Breast epithelium (tissue), 3 donors: ENCODE measurements at regions not wholly inside any gene's neighbourhood (a gene's known extent, or its start where the extent isn't known, plus 50 kb on each side); places are given as distances from the start of the nearest gene placed in this dataset.

Source experiments
- CTCF ChIP-seq, 3 donors: fragments of 450-650 bp; IDR thresholded peaks; one replicate each; pipeline ENCODE4 v1.5.1; 2016 to 2017; ENCODE audit warnings: antibody characterized with exemption in 3 of 3, mild to moderate bottlenecking in 3 of 3, moderate library complexity in 3 of 3
- POLR2A ChIP-seq: fragments of 450-650 bp; IDR thresholded peaks from one replicate; pipeline ENCODE4 v1.6.1; 2016; ENCODE audit warnings: antibody characterized with exemption, mild to moderate bottlenecking, moderate library complexity
- POLR2AphosphoS5 ChIP-seq, 3 donors: sonication (generic); formaldehyde crosslinking; IDR thresholded peaks; one replicate each; pipeline ENCODE4 v1.6.1; 2017; ENCODE audit warnings: antibody characterized with exemption in 3 of 3

GRCh38 chr17:30586818-30587595, 109.8 kb downstream of the GOSR1 start:
- TF ChIP-seq CTCF (IDR thresholded peaks at IDR 0.05), result no peak
- TF ChIP-seq POLR2AphosphoS5 (IDR thresholded peaks at IDR 0.05), result no peak
- no peak for TF ChIP-seq POLR2A
